ENCODE measurements at regions not wholly inside any gene's neighbourhood (a gene's known extent, or its start where the extent isn't known, plus 50 kb on each side); places are given as distances from the start of the nearest gene placed in this dataset.

GRCh38 chr11:30778596-30778995 is 192.4 kb upstream of the MPPED2 start:
- no peak for TF ChIP-seq ZNF274 (IDR thresholded peaks at IDR 0.05; ENCODE audit: low read depth, low read length)
- no peak for TF ChIP-seq YY1 (IDR thresholded peaks at IDR 0.05; ENCODE audit: insufficient read depth, insufficient read length)

Data from NT2/D1 (cell line).